Natural killer cell treated with Interleukin-12 subunit alpha and Interleukin-12 subunit beta and Interleukin-15 and Interleukin-18, amount 100 ng/mL, for 72 hours (primary cell): ENCODE measurements at regions not wholly inside any gene's neighbourhood (a gene's known extent, or its start where the extent isn't known, plus 50 kb on each side); places are given as distances from the start of the nearest gene placed in this dataset.

Source experiments
- ATAC-seq, 2 donors: fragments of 150-1000 bp; cut with Tn5 transposase in 1 of 2; sonication (Bioruptor Pico), chemical (Tn5 transposase) in 1 of 2; 2 replicates each; pipeline ENCODE4 v1.10.0; 2021
- DNase-seq: peaks from one replicate; pipeline ENCODE4 v3.0.0; 2022; ENCODE audit warnings: low spot score
- H3K27ac Mint-ChIP-seq, 2 donors: 1 replicate in 1 of 2; 2 replicates in 1 of 2; pipeline ENCODE4 v1.8.0; 2022; ENCODE audit warnings: mixed read lengths in 2 of 2, mild to moderate bottlenecking in 1 of 2, moderate library complexity in 1 of 2
- H3K27me3 Mint-ChIP-seq, 2 donors: 1 replicate in 1 of 2; 2 replicates in 1 of 2; pipeline ENCODE4 v1.8.0; 2022; ENCODE audit warnings: mixed read lengths in 2 of 2
- H3K36me3 Mint-ChIP-seq: one replicate; pipeline ENCODE4 v1.8.0; 2022; ENCODE audit warnings: mixed read lengths
- H3K4me1 Mint-ChIP-seq, 2 donors: 1 replicate in 1 of 2; 2 replicates in 1 of 2; pipeline ENCODE4 v1.8.0; 2022; ENCODE audit warnings: low read depth in 2 of 2, mixed read lengths in 2 of 2, mild to moderate bottlenecking in 1 of 2
- H3K4me3 Mint-ChIP-seq: one replicate; pipeline ENCODE4 v1.8.0; 2022; ENCODE audit warnings: mixed read lengths
- H3K9me3 Mint-ChIP-seq: 2 replicates; pipeline ENCODE4 v1.8.0; 2022; ENCODE audit warnings: mixed read lengths

- no peak overlapping the region for H3K27ac Mint-ChIP-seq
- no peak for ATAC-seq
- no peaks in the 10 kb centered on the region for H3K36me3 Mint-ChIP-seq
- peaks cover 19 to 23% of the 10 kb centered on the region in 2 donors for H3K27me3 Mint-ChIP-seq
- no peak for DNase-seq
- H3K9me3 Mint-ChIP-seq, result no peaks in the 10 kb centered on the region
- H3K4me3 Mint-ChIP-seq, result no peak overlapping the region
- H3K4me1 Mint-ChIP-seq, result peaks cover 3 to 6% of the 10 kb centered on the region in 2 donors
These were observed 82.7 kb upstream of the ABCD3 start for GRCh38 chr1:94335447-94335846.

GRCh38 chr1:94334764-94335163 is 83.4 kb upstream of the ABCD3 start:
- H3K27ac Mint-ChIP-seq, result no peak overlapping the region
- no peak for DNase-seq
- H3K4me3 Mint-ChIP-seq, result no peak overlapping the region
- ATAC-seq, result no peak
- peaks cover 2 to 3% of the 10 kb centered on the region in 2 donors for H3K4me1 Mint-ChIP-seq
- H3K9me3 Mint-ChIP-seq, result no peaks in the 10 kb centered on the region
- peaks cover 22 to 24% of the 10 kb centered on the region in 2 donors for H3K27me3 Mint-ChIP-seq
- H3K36me3 Mint-ChIP-seq, result no peaks in the 10 kb centered on the region

DNA sequence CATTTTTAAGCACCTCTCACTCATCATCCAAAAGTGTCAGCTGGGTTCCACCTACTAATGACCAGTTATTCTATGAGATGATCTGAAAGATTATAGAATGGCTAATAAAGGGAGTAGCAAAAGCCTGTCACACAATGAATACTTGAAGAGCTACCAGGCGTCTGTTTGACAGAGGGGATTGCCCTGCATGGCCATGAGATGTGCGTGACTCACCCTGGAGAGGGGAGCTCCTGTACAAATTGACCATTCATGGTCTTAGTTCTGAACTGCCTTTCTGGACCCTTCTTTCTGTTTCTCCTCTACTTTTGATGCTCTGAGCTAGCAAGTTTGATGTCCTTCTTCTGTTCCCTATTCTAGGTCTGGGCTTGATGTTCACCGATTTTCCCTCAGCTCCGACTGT is 85.2 kb upstream of the ABCD3 start:
- Mint-ChIP-seq H3K36me3 (no peaks in the 10 kb centered on the region), H3K4me3 (no peak overlapping the region), H3K9me3 (no peaks in the 10 kb centered on the region), H3K27ac (no peak overlapping the region), H3K27me3 (peaks cover 28 to 35% of the 10 kb centered on the region in 2 donors), H3K4me1 (no peaks in the 10 kb centered on the region)
- ATAC-seq, result no peak
- no peak for DNase-seq

GRCh38 chr1:94332516-94332915 is 85.7 kb upstream of the ABCD3 start:
- Mint-ChIP-seq H3K4me3 (no peak overlapping the region), H3K9me3 (no peaks in the 10 kb centered on the region), H3K27me3 (peaks cover 30 to 39% of the 10 kb centered on the region in 2 donors), H3K4me1 (no peaks in the 10 kb centered on the region), H3K27ac (no peak overlapping the region), H3K36me3 (no peaks in the 10 kb centered on the region)
- ATAC-seq, result no peak
- DNase-seq, result no peak

DNA sequence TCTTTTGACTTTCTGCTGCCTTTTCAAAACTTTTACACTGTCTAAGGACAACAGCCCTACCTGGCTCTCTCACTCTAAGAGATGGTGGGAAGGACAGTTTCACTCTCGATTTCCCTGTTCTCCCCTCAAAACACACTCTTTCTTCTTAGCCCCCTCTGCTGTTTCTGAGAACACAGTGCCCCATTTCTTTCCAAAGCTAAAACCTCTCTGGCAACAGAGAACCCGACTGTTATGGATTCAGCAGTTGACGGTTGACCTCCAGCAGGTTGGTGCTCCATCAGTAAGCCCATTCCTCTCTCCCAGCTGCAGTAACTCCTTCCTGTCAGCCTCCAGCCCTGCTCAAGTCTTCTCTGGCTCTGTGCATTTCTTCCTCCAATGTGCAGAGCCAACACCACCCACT is 88.2 kb upstream of the ABCD3 start:
- Mint-ChIP-seq H3K4me3 (no peak overlapping the region), H3K27me3 (peaks cover 42 to 59% of the 10 kb centered on the region in 2 donors)
- no peak for ATAC-seq

DNA sequence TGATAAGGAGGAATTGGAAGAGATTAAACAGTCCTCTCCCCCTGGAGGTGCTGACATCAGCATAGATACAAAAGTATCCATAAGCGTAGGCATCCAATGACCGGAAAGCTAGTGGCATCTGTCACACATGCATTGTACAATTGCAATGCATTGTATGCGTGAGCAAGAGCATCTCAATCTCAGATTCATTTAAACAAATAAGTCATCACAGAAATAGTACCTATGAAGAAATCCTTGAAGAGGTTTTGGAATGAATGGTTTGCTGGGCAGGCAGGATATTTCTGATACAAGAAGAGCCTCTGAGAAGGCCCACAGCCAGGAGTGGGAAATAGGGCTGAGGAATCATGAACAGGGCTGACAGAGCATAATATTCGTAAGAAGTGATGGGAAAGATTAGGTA is 88.9 kb upstream of the ABCD3 start:
- ATAC-seq (no peak), DNase-seq (no peak)
- H3K27me3 Mint-ChIP-seq, result peaks cover 42 to 59% of the 10 kb centered on the region in 2 donors
- H3K9me3 Mint-ChIP-seq, result no peaks in the 10 kb centered on the region
- no peaks in the 10 kb centered on the region for H3K36me3 Mint-ChIP-seq
- no peak overlapping the region for H3K27ac Mint-ChIP-seq
- no peaks in the 10 kb centered on the region for H3K4me1 Mint-ChIP-seq
- H3K4me3 Mint-ChIP-seq, result no peak overlapping the region

More for the DNA sequence above, 88.2 kb upstream of the ABCD3 start:
- Mint-ChIP-seq H3K36me3 (no peaks in the 10 kb centered on the region), H3K27ac (no peak overlapping the region), H3K4me1 (no peaks in the 10 kb centered on the region), H3K9me3 (no peaks in the 10 kb centered on the region)
- DNase-seq, result no peak

GRCh38 chr1:94327001-94327690 is 89.8 kb upstream of the ARHGAP29 start:
- H3K4me1 Mint-ChIP-seq, result no peaks in the 10 kb centered on the region
- H3K36me3 Mint-ChIP-seq, result no peaks in the 10 kb centered on the region
- DNase-seq (no peak), ATAC-seq (no peak)
- no peaks in the 10 kb centered on the region for H3K9me3 Mint-ChIP-seq
- no peak overlapping the region for H3K27ac Mint-ChIP-seq
- no peak overlapping the region for H3K4me3 Mint-ChIP-seq
- peaks cover 41 to 67% of the 10 kb centered on the region in 2 donors for H3K27me3 Mint-ChIP-seq

DNA sequence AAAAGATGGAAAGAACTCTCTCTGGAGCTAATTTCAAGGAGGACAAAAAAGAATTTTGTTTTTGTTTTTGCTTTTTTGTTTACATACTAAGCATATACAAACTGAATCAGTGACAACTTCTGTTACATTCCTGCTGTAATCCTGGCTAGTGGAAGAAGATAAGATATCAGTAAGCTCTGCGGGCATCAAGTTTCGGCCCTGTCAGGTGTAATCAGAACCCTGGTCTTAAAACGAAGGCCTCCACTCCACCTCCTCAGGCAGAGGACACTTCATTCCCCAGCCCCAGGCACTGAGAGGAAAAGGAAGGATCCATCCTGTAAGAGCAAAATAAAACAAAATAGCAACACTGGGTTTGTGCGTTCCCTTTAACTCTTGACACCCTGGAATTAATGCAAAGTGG is 88.9 kb upstream of the ARHGAP29 start:
- Mint-ChIP-seq H3K4me3 (no peak overlapping the region), H3K4me1 (no peaks in the 10 kb centered on the region), H3K27me3 (peaks cover 41 to 65% of the 10 kb centered on the region in 2 donors), H3K9me3 (no peaks in the 10 kb centered on the region), H3K27ac (no peak overlapping the region), H3K36me3 (no peaks in the 10 kb centered on the region)
- no peak for ATAC-seq
- no peak for DNase-seq

DNA sequence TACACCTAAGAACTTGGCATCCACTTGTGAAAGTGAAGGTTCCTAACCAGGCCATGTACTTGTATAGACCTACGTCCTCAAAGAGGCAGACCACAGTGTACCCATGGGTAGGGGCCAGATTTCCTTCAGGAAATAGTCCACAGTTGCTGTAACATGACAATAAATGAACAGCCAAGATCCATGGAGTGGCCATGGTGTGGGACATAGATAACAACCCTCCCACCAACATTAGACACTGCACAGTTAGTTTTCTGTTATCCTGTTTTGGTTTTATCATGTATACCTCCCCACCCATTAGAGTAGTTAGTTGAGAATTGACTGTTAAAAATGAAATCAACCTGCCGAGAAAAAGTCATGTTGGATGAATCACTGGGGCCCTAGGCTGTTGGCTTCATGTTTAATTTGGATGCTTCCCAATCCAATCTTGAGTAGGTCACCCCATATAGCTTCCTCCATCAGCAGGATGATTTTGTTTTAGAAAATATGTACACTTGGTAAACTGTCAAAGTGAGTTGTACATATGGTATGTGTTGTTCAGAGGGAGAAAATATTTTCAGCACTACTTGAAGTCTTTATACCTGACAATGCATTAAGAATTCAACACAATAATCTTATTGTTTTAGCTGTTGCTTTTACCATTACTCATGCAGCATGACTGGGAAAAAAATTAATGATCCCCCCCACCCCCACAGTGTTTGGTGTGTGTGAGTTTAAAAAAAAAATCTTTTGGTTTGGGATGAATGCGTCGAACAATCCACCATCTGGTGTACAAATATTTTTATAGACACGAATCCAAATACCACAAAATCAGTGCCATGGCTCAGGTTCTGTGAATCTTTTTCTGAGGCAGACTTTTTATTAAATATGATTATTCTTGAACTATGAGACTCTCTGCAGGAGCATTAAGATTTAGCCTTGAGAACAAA is 88.3 kb upstream of the ARHGAP29 start:
- ATAC-seq, result peak in 1 of 2 donors; percentile 9

DNA sequence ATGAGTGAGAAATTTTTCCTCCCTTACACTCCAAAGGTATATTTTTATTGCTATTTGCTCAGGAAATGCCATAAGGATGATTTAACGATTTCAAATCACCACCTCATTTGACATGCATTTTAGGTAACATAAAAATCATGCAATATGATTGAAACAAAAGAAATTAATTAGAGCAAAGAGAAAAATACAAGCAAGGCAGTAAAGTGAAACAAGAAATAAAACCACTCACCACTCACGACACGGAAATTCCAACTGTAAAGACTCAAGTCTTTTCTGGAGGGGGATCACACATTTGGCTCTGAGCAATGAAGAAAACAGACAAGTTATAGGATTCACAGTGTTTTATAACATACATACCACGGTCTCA is 86.8 kb upstream of the ARHGAP29 start:
- Mint-ChIP-seq H3K9me3 (no peaks in the 10 kb centered on the region), H3K4me1 (no peaks in the 10 kb centered on the region), H3K27me3 (peaks cover 33 to 58% of the 10 kb centered on the region in 2 donors), H3K27ac (no peak overlapping the region), H3K36me3 (no peaks in the 10 kb centered on the region), H3K4me3 (no peak overlapping the region)
- no peak for ATAC-seq
- no peak for DNase-seq

More for the DNA sequence above, 88.3 kb upstream of the ARHGAP29 start:
- H3K27me3 Mint-ChIP-seq, result peaks cover 36 to 63% of the 10 kb centered on the region in 2 donors
- no peaks in the 10 kb centered on the region for H3K9me3 Mint-ChIP-seq
- H3K4me3 Mint-ChIP-seq, result no peak overlapping the region
- no peaks in the 10 kb centered on the region for H3K36me3 Mint-ChIP-seq
- no peak for DNase-seq
- H3K4me1 Mint-ChIP-seq, result no peaks in the 10 kb centered on the region
- no peak overlapping the region for H3K27ac Mint-ChIP-seq

DNA sequence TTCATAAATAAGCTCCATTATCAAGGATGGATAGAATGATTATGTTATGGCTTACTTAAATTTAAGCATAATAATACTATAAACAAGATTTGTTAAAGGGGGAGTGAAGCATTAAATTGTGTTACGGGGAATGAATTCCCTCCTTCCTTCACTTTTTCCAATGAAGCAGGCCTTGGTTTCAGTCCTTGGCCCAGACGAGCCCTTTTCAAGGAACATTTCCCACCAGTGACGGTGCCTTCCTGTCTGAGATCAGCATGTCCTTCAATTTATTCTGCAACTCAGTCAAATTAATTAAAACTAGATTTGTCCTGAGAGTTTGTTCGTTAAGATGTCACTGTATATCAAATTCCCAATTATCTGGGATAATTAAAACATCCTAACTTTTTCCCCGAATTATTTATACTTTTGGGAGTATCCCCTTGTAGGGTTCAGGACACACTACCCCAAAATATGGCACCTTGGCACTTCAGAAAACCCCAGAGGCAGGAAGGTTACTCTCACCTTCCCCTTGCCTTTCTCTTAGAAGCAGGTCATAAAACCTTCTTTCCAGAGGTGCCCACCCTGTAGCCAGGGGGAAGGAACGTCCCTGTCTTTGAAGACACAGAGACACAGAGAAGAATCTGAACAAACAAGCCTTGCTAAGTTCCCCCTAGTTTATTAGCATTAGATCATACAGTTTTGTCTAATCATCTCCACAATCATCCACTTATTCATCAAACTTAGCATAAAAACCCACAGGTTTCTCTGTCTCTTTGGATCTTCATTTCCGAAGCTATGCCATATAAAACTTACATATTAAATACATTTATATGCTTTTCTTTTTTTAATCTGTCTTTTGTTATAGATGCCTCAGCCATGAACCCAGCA is 86.2 kb upstream of the ARHGAP29 start:
- Mint-ChIP-seq H3K27me3 (peaks cover 31 to 52% of the 10 kb centered on the region in 2 donors), H3K36me3 (no peaks in the 10 kb centered on the region), H3K9me3 (no peaks in the 10 kb centered on the region), H3K4me1 (no peaks in the 10 kb centered on the region), H3K27ac (no peak overlapping the region), H3K4me3 (no peak overlapping the region)
- ATAC-seq (no peak), DNase-seq (no peak)

DNA sequence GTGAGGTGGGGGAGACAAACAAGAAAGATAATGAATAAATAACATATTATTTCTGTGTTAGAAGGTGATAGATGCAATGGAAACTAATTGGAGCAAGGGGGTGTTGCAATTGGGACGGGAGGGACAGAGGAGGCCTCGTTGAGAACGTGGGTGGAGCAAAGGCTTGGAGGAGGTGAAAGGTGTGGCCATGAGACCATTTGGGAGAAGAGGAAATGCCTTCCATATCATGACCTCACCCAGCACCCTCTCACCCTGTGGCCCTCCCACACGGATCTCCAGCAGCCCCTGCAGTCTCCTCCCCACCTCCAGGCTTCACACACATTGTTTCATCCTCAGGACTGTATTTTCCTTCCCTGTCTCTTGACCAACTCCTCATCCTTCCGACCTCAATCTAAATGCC is 85.3 kb upstream of the ARHGAP29 start:
- H3K4me1 Mint-ChIP-seq, result no peaks in the 10 kb centered on the region
- no peaks in the 10 kb centered on the region for H3K36me3 Mint-ChIP-seq
- no peak overlapping the region for H3K27ac Mint-ChIP-seq

GRCh38 chr1:94321662-94322061 is 84.3 kb upstream of the ARHGAP29 start:
- Mint-ChIP-seq H3K4me3 (no peak overlapping the region), H3K27ac (no peak overlapping the region), H3K9me3 (no peaks in the 10 kb centered on the region), H3K4me1 (no peaks in the 10 kb centered on the region), H3K36me3 (no peaks in the 10 kb centered on the region), H3K27me3 (peaks cover 23 to 33% of the 10 kb centered on the region in 2 donors)
- ATAC-seq (no peak), DNase-seq (no peak)

More for the DNA sequence above, 85.3 kb upstream of the ARHGAP29 start:
- ATAC-seq, result no peak
- Mint-ChIP-seq H3K27me3 (peaks cover 28 to 43% of the 10 kb centered on the region in 2 donors), H3K4me3 (no peak overlapping the region), H3K9me3 (no peaks in the 10 kb centered on the region)
- DNase-seq, result no peak
